ENCODE measurements at regions not wholly inside any gene's neighbourhood (a gene's known extent, or its start where the extent isn't known, plus 50 kb on each side); places are given as distances from the start of the nearest gene placed in this dataset.

DNA sequence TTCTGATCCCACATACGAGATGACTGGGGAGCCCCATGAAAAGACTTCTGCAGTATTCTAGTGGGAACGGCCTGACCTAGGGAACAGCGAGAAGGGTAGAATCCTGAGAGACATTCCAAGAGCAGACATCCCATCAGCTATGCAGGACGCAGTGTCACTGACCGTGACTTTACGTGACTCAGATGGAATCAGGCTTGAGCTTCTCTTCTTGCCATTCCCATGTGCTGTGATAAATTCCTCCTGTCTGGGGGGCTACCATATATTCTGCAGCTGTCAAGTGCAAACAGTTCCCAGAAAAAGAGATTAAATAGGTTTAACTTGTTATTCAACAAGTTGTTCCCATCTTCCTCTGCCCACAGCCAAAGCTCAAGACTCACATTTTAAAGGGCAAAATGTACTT lies 73.1 kb upstream of the PDE1C start:
- DNase-seq (ENCODE audit: low spot score), result no peak

DNA sequence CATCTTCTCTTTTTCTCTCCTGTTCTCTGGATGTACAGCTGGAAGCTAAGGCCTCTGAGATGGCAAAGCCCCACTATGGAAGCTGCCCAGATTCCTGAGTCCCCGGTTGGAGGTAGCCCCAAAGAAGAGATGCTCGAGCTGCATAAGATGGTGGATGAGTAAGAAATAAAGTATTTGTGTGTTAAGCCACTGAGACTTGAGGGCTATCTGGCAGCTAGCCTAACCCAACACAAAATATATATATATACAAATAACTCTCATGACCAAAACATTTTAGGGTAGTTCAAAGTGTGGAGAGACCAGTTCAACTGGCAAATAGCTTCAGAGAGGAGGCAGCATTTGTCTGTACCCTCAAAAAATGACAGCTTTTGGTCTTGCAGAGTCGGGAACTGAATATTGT lies 72.4 kb upstream of the PDE1C start:
- DNase-seq (ENCODE audit: low spot score), result no peak

DNA sequence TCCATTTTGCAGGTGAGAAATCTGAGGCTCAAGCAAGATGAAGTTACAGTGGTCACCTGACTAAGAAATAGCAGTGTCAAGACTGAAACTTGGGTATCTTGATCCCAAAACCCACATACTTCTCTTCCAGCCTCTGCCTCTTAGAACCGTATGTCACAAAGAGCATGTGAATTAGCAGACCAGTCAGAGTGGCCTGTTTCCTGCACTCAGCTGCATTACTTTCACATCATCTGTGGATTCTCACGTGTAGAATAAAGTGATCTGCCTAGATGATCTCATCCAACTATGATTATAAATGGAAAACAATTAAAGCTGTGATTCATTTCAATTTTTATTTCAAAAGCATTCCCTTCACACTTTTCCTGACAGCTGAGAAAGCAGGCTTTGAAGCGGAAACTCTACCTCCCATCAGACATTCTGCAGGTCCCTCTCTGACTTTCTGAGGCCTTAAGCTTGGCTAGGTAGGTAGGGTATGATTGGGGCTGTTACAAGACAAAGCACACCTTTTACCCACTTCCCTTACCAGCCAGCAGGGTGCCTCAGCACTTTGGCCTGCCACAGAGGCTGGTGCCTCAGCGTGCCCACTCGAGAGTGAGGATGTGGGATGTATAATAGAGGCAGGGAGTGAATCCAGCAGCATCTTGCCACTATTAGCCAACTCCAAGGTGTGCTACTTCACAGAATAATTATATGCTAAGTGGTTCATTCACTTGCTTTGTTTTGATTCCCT lies 70.2 kb upstream of the PDE1C start:
- no peak for DNase-seq (ENCODE audit: low spot score)

DNA sequence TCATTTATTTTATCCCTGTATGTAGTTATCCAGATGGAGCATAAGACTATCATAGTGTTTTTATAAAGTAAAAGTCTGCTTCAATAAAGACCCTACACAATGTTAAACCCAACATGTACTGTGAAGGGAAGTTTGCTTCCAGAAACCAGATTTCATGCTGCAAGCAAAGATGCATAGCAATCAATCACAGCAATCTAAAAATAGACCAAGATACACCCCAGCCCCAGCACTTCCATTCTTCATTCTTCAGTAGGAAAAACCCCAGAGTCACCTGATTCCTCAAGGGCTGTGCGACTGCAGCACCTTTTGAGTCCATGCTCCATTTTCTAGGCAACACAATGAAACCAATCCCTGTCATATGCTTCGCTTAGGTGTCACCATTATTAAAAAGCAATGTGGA lies 66.9 kb upstream of the PDE1C start:
- no peak for DNase-seq (ENCODE audit: low spot score)

DNA sequence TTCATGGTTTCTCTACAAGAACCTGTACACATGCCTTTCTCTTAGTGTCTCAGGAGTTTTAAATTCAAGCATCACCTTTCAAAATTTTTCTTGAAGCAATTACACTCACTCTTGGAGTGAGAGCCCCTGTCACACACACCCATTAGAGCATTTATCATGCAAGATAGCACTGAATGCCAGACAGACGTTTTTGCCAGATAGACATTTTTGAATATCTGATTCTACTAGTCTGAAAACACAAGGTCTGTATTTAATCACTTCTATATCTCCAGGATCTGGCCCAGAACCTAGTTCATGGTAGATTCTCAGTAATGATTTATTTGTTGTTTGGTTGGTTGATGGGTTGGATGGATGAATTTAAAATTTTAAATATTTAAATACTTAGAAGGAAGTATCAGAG lies 60.9 kb upstream of the PDE1C start:
- DNase-seq (ENCODE audit: low spot score), result no peak

DNA sequence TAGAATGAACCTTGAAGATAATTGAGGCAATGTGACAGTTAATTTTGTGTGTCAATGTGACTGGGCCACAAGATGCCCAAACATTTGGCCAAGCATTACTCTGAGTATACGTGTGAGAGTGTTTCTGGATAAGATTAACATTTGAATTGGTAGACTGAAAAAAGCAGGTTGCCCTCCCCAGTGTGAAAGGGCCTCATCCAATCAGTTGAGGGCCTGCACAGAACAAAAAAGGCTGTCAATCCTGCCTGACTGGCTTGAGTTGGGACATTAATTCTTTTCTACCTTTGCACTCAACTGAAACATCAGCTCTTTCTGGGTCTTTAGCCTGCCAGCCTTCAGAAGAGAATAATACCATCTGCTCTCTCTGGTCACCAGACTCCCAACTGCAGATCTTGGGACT lies 56.6 kb upstream of the PDE1C start:
- no peak for DNase-seq (ENCODE audit: low spot score)
